GM18951 (cell line): ENCODE measurements at regions not wholly inside any gene's neighbourhood (a gene's known extent, or its start where the extent isn't known, plus 50 kb on each side); places are given as distances from the start of the nearest gene placed in this dataset.

Experiments used
- POLR2A ChIP-seq: IDR thresholded peaks from 4 replicates; pipeline ENCODE4 v1.6.1; 2011; ENCODE audit warnings: mild to moderate bottlenecking; ENCODE audit not compliant: insufficient read length, insufficient read depth; ENCODE audit errors: extremely low read depth
- in situ Hi-C: fragments of 300-500 bp; cut with MboI; formaldehyde crosslinking; loops from one replicate; pipeline ENCODE4 v1.12.0; 2022; ENCODE audit warnings: low sequenced_read_pairs, mixed read lengths, inconsistent platforms; ENCODE audit not compliant: unreplicated experiment

DNA sequence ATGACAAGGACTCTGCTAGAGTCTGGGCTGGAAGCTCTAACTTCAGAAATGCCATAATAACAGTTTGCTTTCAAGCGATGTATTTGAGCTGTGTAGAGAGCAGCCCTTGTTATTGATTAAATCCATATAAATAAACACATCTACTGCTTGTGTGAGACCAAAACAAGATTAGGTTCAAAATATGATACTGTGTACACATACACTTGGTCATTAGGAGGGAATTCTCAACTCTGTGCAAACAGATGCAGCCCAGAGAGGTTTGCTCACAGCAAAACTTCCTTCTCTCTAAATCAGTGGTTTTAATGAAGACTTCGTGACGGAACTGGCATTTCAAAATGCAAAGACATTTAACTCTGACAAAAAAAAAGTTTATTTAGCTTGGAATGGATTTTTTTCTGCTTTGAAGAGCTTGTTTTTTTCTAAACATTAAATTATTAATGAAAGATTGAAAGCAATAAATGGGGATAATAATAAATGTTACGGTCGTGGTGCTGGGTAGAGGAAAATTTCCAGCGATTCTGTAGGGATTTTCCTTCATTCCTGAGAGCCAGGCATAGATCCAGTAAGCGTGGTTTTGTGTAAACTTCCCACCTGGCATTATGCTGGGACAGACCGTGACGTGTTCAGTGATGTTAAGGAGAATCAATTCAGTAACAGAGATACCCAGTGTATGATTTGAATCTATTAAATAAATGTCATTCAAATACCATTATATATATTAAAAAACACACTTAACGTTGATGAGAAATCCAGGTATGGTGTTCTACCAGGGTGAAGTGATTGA, 213.7 kb downstream of the TEX29 start:
- in situ Hi-C loops = no loop called here
- TF ChIP-seq POLR2A = no peak

DNA sequence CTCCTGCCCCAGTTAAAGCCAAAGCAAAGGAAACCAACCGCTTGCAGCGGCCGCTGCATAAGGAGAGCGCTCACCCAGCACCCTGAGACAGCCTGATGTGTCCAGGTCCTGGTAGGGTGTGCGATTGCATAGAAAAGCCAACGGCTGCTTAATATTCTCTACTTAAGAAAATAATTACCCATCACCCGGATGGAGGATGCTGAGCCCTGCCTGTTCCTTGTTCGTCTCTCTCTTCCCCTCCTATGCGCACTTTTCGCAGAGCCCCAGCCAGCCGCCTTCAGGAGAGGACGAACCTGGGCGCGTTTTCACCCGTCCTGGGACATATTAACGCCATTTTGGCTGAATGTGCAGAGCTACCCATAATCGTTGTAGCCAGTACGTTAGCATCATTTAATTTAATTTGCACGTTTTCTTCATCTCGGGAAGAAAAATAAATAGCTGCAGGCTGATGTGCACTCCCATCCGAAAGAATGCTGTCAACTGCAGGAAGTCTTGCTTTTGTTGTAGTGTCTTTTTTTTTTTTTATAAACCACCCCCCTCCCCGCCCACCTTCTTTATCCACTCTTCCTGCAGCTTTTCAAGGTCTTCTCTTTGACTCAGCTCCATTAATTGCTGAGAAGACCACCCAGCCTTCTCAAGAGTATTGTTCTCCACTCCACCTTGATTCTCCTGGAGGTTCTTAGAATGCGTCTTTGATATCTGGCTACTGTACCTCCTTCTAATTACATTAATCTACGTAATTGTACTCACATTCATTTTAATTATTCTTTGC, 214.5 kb downstream of the TEX29 start:
- no peak for TF ChIP-seq POLR2A
- in situ Hi-C loops = no loop called here

DNA sequence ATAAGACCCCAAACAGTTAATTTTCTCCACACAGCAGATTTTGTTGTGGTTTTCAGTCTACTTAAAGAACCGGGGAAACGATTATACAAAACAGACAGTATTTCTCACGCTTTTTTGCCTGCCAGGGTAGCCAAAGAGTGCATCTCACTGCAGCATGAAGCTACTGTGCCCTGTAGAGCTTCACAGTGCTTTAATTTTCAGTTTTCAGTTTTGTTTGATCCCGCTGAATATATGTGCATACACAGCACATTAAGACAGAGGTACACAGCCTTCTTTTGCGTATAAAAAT, 215.0 kb downstream of the TEX29 start:
- no peak for TF ChIP-seq POLR2A
- in situ Hi-C loops = no loop called here

DNA sequence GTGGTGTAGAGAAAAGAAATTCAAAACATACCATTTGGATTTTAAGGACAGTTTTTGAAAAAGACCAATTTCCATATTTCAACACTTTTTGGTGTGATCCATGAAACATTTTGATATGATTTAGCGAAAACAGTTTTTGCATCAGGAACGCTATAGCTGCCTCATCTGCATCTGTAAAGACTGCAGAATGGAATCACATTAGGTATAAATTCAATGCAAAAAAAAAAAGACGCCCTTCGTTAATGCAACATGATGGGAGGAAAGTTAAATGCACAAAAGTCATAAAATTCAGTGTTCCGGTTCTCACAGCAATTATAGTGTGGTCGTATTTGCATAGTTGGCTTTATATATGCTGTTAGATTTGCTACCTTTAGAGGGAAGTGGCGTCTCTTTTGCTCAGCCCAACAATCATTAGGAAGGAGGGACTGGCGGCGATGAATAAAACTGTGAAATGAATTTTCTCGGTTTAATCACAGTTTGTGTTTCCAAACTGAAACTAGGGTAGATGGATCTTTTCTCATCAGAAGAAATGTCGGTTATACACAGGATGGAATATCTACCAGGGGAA, 215.7 kb downstream of the TEX29 start:
- no peak for TF ChIP-seq POLR2A
- in situ Hi-C loops = no loop called here

DNA sequence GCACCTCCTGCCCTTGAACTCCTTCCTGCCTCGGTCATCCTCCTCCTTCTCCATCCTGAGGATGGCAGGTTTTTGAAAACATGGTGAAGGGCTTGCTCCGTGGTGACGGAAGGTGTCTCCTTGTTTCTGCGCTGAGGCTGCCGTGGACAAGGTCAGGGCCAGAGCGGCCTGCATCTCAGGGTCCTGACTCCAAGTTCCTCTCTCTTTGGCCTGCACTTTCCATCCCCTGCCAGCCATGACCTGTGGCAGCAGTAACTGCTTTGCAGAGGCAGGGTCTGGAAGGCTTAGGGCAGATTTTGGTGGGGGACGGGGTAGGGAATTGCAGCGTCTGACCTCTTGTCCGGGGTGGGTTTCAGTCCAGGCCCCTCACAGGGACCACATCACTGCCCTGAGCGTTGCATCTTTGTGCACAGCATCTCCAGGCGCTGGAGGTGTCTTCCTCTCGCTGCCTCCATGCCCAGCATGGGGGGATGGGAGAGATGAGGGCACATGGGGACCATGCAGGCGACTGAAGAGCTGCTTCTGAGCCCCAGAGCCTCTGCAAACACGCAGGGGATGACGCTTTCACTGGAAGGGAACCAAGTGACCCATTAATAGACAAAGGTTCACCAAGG, 216.8 kb downstream of the TEX29 start:
- no peak for TF ChIP-seq POLR2A

DNA sequence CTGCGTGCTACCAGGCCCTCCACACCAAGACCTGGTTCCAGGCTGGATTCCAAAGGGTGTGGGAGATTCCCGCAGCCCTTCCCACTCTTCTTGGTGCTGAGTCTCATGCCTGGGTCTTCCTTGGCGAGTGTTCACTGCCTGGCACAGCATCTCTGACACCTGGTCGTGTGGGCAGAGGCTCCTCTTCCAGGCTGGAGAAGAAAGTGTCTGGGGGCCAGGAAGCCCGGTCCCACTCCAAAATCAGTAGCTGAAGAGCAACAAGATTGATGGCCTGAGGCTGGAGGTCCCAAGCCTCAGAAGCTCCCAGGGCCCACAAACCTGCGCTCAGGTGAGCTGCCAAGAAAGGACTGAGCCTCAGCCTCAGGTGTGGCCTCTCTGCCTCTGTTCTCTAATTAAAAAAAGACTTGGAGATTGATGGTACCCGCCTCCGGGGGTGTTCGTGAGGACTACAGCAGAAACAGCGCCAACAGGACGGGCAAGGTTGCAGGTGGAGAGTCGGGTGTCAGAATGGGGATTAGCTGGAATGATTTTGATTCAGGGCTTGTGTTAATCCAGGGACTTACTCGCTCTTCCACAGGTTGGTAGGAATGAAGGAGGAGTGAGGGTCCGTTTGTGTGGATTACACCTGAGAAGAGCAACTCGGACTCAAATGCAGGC, 217.5 kb downstream of the TEX29 start:
- in situ Hi-C loops = no loop called here
- TF ChIP-seq POLR2A = no peak

More for the DNA sequence above, 216.8 kb downstream of the TEX29 start:
- in situ Hi-C loops = no loop called here

DNA sequence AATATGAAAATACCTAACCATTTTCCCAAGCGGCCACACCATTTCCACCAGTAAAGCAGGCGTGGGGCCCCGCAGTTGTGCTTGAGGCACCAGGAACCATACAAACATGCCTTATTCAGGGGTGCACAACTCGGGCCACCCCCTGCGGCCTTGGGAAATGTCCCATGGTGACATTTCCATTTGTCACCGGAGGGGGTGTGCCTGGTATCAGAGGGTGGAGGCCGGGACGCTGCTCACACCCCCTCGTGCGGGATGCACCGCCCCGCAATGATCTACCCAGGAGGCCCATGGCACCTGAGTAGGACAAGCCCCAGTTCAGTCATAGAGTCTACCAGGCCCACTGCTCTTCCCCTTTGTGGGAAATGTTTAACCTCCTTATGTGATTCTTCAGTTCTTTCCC, 218.8 kb downstream of the TEX29 start:
- TF ChIP-seq POLR2A = no peak
- in situ Hi-C loops = no loop called here

DNA sequence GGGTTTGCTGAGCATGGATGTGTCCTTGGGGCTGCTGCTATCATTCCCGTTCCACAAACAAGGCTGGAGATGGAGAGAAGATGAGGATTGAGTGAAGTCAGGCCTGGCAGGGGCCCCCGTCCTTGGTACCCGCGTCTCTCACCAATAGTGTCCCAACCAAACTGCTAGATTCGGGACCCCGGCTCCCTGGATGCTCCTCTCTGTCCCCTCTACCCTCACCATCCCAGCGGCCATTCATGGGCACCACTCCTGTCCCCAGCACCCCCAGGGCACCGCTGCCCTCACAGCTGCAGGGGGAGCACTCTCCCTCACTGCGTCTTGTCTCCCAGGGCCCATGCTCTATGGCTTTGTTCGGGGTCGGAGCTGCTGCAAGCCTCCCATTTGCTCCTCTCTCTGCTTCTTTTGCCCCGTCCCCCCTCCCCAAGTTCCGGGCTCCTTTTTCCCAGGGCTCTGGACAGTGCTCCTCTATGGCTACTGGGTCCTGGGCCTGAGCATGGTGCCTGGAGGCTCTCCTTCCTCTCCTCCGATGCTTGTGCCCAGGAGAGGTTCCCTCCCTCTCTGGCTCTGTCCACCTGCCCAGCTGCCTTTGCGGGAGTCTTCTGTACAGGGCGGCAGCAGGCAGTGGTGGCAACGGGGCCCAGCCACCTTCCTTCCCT, 219.5 kb downstream of the TEX29 start:
- in situ Hi-C loops = no loop called here
- no peak for TF ChIP-seq POLR2A

DNA sequence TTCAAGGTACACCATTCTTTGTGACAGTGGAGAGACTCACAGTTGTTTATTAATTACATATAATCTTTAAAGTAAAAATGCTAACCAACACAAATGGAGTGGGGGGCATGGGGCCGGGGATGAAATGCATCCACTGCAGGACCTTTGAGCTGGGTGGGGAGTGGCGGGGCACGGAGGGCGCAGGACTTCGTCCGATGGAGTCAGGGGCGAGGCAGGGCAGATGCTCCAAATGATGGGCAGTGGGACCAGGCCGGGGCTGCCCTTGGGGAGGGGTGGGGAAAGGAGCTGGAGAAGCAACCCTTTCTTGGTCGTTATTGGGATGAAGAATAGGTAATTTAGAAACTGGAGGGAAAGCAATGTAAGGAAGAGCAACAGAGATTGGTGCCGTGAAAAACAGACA, 220.0 kb downstream of the TEX29 start:
- no peak for TF ChIP-seq POLR2A
- in situ Hi-C loops = no loop called here

DNA sequence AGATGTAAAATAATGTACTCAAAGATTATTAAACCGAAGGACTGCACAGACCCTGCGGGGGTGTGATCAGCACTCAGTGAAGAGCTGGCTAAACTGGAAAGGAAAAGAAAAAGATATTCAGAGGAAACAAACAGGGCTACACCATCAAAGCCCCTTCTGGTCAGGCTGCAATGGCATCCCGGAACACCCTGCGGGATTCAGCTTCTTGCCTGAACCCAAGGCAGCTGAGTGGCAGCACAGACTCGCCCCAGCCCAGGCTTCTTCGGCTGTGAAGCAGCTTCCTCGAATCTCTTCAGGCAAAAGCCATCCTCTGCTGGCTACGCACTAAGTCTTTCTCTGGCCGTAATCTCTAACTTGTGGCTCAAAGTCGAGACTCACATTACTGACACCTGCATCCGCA, 220.9 kb downstream of the TEX29 start:
- in situ Hi-C loops = no loop called here

DNA sequence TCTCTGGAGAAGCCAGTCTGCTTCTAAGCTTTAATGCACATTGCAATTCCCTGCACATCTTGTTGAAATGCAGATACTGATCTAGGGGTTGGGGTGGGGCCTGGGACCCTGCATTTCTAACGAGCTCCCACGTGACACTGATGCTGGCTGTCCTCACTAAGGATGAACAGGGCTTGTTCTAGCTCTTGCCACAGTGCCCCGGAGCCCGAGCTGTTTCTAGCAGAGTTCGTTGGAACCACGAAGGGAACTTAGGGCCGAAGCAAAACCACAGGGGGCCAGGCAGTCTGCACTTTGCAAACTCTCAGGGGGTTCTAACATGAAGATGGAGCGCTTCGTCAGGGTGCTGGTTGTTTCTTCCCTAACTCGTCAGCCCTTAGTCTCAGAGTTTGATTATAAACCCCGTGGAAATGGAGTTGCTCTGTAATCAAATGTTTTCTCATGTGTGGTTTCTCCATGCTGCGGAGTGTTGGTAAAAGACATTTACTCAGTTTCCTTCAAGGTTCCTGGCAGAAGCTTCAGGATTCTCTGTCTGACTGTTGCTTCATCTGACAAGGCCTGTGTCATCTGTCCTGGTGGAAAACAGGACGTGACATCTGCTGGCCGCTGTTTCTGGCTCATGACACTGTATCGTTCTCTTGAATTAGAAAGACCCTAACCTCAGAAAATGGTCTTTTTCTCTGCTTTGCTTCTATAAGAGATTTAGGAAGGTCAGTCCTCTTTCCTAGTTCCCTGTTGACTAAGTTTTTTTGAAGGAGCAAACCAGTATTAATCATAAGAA, 221.5 kb downstream of the TEX29 start:
- TF ChIP-seq POLR2A = no peak
- in situ Hi-C loops = no loop called here

More for the DNA sequence above, 220.9 kb downstream of the TEX29 start:
- TF ChIP-seq POLR2A = no peak
